ENCODE measurements at regions not wholly inside any gene's neighbourhood (a gene's known extent, or its start where the extent isn't known, plus 50 kb on each side); places are given as distances from the start of the nearest gene placed in this dataset.

DNA sequence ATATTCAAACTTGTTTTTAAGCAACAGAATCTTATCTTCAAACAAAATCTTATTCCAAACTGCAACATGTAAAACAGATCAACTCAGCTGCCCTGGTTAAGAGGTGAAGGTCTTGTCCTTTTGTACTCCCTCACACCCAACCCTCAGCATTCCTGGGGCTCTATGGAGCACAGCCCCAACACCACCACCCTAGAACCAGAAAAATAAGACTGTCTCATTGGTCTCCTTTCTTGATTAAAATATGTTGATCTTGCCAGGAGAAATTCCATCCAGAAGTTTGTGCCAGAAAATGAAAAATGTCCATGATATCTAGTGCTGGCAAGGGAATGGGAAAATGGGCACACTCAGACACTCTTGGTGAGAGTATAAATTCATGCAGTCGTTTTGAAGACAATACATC is 62.1 kb upstream of the TMEM17 start:
- no peak overlapping the region for H3K4me3 ChIP-seq
- H3K4me1 ChIP-seq (ENCODE audit: insufficient read depth): peaks cover 29% of the 10 kb centered on the region
- TF ChIP-seq, protein P1, sequence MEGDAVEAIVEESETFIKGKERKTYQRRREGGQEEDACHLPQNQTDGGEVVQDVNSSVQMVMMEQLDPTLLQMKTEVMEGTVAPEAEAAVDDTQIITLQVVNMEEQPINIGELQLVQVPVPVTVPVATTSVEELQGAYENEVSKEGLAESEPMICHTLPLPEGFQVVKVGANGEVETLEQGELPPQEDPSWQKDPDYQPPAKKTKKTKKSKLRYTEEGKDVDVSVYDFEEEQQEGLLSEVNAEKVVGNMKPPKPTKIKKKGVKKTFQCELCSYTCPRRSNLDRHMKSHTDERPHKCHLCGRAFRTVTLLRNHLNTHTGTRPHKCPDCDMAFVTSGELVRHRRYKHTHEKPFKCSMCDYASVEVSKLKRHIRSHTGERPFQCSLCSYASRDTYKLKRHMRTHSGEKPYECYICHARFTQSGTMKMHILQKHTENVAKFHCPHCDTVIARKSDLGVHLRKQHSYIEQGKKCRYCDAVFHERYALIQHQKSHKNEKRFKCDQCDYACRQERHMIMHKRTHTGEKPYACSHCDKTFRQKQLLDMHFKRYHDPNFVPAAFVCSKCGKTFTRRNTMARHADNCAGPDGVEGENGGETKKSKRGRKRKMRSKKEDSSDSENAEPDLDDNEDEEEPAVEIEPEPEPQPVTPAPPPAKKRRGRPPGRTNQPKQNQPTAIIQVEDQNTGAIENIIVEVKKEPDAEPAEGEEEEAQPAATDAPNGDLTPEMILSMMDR (IDR thresholded peaks at IDR 0.05; ENCODE audit: poor library complexity): no peak
- no peak for TF ChIP-seq EZH2 (IDR thresholded peaks at IDR 0.05; ENCODE audit: borderline replicate concordance)
- TF ChIP-seq EZH2phosphoT487 (IDR thresholded peaks at IDR 0.05; ENCODE audit: low read depth, severe bottlenecking, unreplicated experiment): no peak
- WGBS (ENCODE audit: low lambda C conversion rate, missing lambda C conversion rate): 78% methylated on average over 1 of the region's 1 CpG
- H3K9me3 ChIP-seq (ENCODE audit: low read depth): no peaks in the 10 kb centered on the region
- H3K9me2 ChIP-seq (replicated peaks; ENCODE audit: insufficient read depth): no peaks in the 10 kb centered on the region
- no peak overlapping the region for H3K27ac ChIP-seq
- no peaks in the 10 kb centered on the region for H4K20me1 ChIP-seq (ENCODE audit: insufficient read depth, poor library complexity, severe bottlenecking)
- no peak overlapping the region for H2AFZ ChIP-seq
- no peaks in the 10 kb centered on the region for H3K79me2 ChIP-seq
- H3K36me3 ChIP-seq (replicated peaks; ENCODE audit: insufficient read depth, low read depth): no peaks in the 10 kb centered on the region
- H3K27me3 ChIP-seq: peaks cover 4% of the 10 kb centered on the region
- DNase-seq (ENCODE audit: low spot score): no peak
- no peak overlapping the region for H3K4me2 ChIP-seq

DNA sequence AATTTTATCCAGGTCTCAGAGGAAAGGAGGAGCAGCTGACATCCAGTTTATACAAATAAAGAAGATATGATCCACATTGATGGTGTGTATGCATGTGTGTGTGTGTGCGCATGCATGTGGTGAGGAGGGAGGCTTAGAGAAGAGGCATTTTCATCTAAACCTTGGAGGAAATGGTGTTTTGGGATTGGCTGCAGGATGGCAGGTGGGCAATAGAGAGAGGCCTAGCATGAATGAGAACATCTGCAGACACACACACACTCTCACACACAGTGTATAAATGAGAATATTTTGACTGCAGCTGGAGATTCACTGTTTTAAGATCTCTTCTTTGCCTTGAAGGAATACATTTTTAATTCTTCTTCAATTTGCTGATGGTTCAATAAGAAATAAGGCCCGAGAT is 61.7 kb upstream of the TMEM17 start:
- Histone ChIP-seq H4K20me1 (ENCODE audit: insufficient read depth, poor library complexity, severe bottlenecking) (no peaks in the 10 kb centered on the region), H3K36me3 (replicated peaks; ENCODE audit: insufficient read depth, low read depth) (no peaks in the 10 kb centered on the region), H3K4me2 (no peak overlapping the region), H2AFZ (no peak overlapping the region), H3K4me1 (ENCODE audit: insufficient read depth) (peaks cover 29% of the 10 kb centered on the region), H3K27me3 (peaks cover 4% of the 10 kb centered on the region), H3K27ac (no peak overlapping the region), H3K9me3 (ENCODE audit: low read depth) (no peaks in the 10 kb centered on the region), H3K79me2 (no peaks in the 10 kb centered on the region), H3K4me3 (no peak overlapping the region), H3K9me2 (replicated peaks; ENCODE audit: insufficient read depth) (no peaks in the 10 kb centered on the region)
- DNase-seq (ENCODE audit: low spot score): no peak
- 88% methylated on average over 2 of the region's 2 CpGs for WGBS (ENCODE audit: low lambda C conversion rate, missing lambda C conversion rate)
- TF ChIP-seq, protein P1 (IDR thresholded peaks at IDR 0.05; ENCODE audit: poor library complexity): no peak
- TF ChIP-seq EZH2phosphoT487 (IDR thresholded peaks at IDR 0.05; ENCODE audit: low read depth, severe bottlenecking, unreplicated experiment): no peak
- no peak for TF ChIP-seq EZH2 (IDR thresholded peaks at IDR 0.05; ENCODE audit: borderline replicate concordance)

DNA sequence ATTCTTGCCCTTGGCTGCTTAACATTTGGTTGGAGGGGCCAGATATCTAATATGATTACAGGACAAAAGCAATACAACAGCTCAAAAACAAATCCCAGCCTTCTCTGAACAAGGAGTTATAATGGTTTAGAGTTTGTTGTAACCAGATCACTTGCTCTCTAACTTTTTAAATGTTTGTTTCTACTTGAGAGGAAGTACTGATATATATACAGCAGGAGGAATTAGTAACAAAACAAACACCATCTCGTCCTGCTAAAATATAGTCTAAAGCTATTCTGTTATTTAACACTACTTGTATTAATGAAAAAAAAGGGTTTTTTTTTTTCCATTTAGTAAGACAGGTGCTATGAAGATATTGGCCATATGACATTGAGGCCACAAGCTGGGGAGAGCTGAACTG is 60.9 kb upstream of the TMEM17 start:
- Histone ChIP-seq H3K9me3 (ENCODE audit: low read depth) (no peaks in the 10 kb centered on the region), H3K27ac (no peak overlapping the region), H3K4me1 (ENCODE audit: insufficient read depth) (peaks cover 29% of the 10 kb centered on the region), H3K4me2 (no peak overlapping the region), H3K4me3 (no peak overlapping the region), H2AFZ (no peak overlapping the region), H3K79me2 (no peaks in the 10 kb centered on the region), H3K36me3 (replicated peaks; ENCODE audit: insufficient read depth, low read depth) (no peaks in the 10 kb centered on the region), H4K20me1 (ENCODE audit: insufficient read depth, poor library complexity, severe bottlenecking) (no peaks in the 10 kb centered on the region), H3K27me3 (peaks cover 4% of the 10 kb centered on the region), H3K9me2 (replicated peaks; ENCODE audit: insufficient read depth) (no peaks in the 10 kb centered on the region)
- TF ChIP-seq EZH2 (IDR thresholded peaks at IDR 0.05; ENCODE audit: borderline replicate concordance) (no peak), EZH2phosphoT487 (IDR thresholded peaks at IDR 0.05; ENCODE audit: low read depth, severe bottlenecking, unreplicated experiment) (no peak)
- TF ChIP-seq, protein P1 (IDR thresholded peaks at IDR 0.05; ENCODE audit: poor library complexity): no peak
- WGBS (ENCODE audit: low lambda C conversion rate, missing lambda C conversion rate): 57% methylated on average over 1 of the region's 1 CpG
- DNase-seq (ENCODE audit: low spot score): no peak

Data from hepatocyte (in vitro differentiated cells).